GM21717 (cell line): ENCODE measurements at regions not wholly inside any gene's neighbourhood (a gene's known extent, or its start where the extent isn't known, plus 50 kb on each side); places are given as distances from the start of the nearest gene placed in this dataset.
"Not testable (repeated sequence)": the region's sequence is repeated elsewhere in the genome, so short reads cannot be mapped to it uniquely, and the experiment has no call there.

Source experiments
- ATAC-seq: cut with Tn5 transposase; IDR thresholded peaks from one replicate; pipeline ENCODE4 v1.9.1; 2021; ENCODE audit warnings: mild to moderate bottlenecking, moderate library complexity; ENCODE audit not compliant: unreplicated experiment

GRCh38 chr2:65974067-65974723 lies 460.7 kb upstream of the MEIS1 start:
- no peak for ATAC-seq

DNA sequence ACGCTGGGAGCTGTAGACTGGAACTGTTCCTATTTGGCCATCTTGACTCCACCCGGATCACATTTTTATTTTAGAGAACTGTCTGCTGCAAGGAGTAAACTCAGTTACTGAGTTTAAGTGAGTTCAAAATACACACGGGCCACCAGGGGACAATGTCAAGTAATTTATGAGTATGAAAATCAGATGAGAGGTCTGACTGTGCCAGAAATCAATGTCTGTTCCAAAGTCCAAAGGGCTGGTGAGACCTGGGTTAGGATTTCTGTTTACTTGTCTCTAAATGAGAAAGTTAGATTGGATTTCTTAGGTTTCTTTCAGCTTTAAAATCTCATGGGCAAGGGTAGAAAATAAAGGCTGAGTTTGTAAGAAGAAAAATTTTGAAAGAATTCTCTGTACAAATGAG lies 465.8 kb upstream of the MEIS1 start:
- no peak for ATAC-seq

- not testable (repeated sequence) for ATAC-seq
These were observed 471.6 kb upstream of the MEIS1 start for GRCh38 chr2:65963303-65963702.

GRCh38 chr2:65960953-65961352 lies 474.0 kb upstream of the MEIS1 start:
- ATAC-seq = no peak

- ATAC-seq = no peak
These were observed 477.0 kb upstream of the MEIS1 start for GRCh38 chr2:65957886-65958285.

DNA sequence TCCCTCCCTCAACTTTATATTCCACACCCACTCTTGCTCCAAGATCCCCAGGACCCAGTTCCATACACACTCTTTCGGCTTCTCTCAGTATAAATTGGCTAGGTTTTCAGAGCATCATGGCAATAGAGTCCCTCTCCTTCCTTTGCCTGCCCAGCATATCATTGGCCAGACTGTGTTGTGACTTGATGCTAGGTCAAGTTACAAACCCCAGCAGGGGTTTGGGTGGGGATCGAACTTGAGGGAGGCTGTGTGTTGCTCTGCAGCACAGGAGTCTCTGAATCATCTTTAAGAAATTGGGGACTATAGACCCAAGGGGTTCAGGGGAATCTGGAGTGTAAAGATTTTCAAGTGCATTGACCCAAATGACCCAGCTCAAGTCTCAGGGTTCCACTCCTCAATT lies 477.5 kb upstream of the MEIS1 start:
- ATAC-seq = no peak

- no peak for ATAC-seq
These were observed 479.7 kb upstream of the MEIS1 start for GRCh38 chr2:65955259-65955658.

- ATAC-seq = no peak
These were observed 481.8 kb upstream of the MEIS1 start for GRCh38 chr2:65952966-65953761.

- no peak for ATAC-seq
These were observed 490.7 kb upstream of the MEIS1 start for GRCh38 chr2:65944213-65944612.

DNA sequence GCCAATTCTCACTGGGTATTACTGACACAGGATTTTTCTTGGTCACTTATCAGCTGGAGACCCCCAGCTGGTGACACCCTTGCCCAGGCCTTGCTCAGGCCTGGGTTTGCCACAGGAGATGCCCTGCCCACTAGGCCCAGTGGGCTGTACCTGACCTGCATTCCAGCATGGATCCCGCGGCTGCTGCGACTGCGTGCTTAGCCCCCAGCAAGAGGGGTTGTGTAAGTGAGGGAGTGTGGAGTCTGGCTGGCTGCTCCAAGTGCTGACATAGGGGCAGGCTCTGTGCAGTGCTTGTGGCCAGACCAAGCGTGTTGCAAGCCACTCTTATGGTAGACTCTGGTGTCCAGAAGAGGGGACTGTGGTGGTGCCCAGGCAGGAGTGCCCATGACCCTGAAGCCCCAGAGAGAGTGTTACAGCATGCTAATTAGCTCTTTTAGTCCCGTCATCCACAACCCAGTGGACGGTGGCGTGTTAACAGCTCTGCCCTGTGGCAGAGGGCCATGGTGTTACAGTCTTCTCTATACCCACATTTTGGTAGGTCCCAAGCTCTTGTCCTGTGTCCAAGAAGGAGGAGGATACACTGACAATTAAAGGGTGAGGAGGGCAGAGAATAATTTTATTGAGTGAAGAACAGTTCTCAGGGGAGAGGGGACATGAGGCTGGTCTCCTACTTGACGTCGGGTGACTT lies 491.7 kb upstream of the MEIS1 start:
- no peak for ATAC-seq

DNA sequence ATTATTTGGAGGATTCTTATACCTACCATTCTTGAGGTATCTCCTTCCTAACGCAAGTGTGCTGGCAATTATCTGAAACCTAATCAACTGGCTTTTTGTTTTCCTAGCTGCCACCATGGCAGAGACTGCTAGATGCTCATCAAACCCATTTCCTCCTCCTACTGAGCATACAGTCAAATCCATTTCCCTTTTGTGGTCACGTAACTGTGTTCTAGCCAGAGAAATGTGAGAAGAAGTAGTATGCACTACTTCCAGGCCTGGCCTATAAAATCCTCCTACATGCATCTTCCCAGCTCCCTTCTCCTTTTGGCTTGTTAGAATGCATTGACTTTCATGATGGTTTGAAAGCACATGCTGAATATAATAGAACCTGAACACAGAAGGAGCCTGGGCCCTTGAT lies 494.1 kb upstream of the MEIS1 start:
- no peak for ATAC-seq

DNA sequence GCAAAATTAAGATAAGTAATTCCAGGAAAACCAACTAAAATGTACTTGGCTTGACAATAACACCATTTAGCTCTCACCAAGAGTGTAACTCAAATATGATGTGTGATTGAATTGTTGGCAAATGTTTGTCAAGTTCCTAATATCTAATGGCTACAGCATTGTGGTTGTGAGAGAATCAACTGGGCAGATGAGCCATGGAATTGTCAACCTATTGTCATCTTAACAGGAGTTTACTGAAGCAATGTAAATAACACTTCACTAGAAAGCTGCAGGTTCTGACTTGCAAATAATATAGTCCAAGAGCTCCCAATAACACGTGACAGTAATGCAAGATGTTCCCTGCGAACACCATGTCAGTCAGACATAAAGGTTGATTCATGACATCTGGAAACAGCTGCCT lies 495.2 kb upstream of the MEIS1 start:
- ATAC-seq = no peak

DNA sequence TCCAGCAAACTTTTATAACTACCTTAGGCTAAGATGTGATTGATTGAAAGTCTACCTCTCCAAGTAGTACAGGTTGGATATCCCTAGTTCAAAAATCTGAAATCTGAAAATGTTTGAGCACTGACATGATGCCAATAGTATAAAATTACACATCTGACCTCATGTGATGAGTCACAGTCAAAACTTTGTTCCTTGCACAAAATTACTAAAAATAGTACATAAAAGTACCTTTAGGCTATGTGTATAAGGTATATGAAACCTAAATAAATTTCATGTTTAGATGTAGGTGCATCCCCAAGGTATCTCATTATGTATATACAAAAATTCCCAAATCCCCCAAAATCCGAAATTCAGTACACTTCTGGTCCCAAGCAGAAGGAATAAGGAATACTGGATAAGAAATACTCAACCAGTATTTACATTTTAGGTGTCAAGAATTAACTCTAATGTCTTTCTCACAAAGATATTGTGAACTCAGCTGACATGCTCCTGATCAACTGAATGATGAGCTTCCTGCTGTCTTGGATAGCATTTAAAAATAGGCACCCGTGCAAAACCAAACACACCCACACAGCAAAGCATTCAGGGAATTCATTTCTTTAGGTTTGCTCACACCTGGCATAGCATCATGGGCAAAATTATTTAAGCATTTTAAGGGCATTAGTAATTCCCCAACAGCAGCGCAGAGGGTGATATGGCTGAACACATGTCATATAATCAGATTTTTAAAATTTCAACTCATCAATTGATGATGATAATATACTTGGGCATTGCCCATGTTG lies 497.4 kb upstream of the MEIS1 start:
- no peak for ATAC-seq

DNA sequence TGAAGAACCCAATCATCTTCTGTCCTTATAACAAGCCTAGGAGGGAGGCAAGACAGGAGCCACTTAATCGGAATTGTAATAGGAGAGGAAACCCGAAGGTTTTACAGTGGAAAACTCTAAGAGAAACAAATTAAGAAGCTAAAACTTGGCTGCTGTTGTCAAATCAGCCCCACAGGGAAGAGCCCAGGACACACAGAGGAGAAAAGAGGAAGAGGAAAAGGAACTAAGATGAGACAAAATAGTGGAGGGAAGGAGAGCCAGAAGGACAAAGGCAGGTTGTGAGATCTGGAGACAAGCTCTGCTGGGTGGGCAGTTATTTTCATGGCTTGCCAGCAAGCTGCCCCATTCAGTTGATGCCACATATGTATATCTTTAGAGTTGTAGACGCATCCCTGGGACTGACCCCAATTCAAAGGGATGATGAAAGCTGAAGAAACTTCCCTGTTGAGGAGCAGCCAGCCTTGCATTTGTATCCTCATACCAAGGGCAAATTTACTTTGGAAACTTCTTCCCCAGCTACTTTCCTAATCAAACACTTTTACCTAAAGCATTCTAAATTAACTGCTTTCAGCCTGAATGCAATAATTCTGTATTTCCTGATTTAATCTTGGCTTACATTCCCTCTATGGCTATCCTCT lies 499.8 kb upstream of the MEIS1 start:
- no peak for ATAC-seq

GRCh38 chr2:65932571-65932970 lies 500.2 kb upstream of the SPRED2 start:
- ATAC-seq = no peak

DNA sequence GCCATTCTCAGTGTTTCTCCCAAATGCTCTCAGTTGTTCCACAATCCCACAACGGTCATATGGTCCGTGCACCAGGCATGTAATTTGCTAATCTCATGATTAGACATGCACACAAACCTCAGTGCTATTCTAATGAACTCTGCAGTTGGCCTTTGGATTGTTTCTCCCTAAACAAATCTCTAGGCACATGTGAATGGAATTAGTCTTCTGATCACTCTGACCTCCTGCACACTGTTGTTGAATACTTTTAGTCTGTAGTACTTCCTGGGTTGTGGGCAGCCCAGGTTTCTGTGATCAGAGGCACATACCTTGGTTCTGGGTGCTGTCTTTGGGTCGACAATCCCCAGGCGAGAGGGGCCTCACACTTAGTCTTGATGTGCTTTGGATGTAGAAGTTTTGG lies 498.7 kb upstream of the SPRED2 start:
- no peak for ATAC-seq

- ATAC-seq = no peak
These were observed 497.9 kb upstream of the SPRED2 start for GRCh38 chr2:65930259-65930658.

DNA sequence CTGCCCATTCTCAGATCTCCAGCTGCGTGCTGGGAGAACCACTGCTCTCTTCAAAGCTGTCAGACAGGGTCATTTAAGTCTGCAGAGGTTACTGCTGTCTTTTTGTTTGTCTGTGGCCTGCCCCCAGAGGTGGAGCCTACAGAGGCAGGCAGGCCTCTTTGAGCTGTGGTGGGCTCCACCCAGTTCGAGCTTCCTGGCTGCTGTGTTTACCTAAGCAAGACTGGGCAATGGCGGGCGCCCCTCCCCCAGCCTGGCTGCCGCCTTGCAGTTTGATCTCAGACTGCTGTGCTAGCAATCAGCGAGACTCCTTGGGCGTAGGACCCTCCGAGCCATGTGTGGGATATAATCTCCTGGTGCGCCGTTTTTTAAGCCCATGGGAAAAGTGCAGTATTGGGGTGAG lies 497.3 kb upstream of the SPRED2 start:
- ATAC-seq = not testable (repeated sequence)

GRCh38 chr2:65922794-65923193 lies 490.4 kb upstream of the SPRED2 start:
- no peak for ATAC-seq

DNA sequence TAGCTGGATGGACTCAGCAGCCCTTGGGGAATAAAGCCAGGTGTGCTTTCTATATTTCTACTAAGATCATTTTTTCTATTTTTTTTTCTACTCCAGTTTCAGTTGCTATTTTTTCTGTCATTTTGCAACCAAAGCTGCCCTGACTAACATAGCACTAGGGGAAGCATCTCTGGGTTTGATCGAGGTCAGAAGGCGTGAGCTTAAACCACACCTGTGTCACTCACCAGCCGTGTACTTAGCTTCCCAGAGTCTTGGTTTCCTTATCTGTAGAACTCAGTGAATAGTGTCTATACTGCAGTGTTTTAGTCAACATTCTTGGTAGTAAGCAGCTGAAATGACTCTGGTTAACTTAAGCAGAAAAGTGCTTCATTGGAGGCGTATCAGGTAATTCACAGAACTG lies 489.6 kb upstream of the SPRED2 start:
- ATAC-seq = peak; percentile 61

DNA sequence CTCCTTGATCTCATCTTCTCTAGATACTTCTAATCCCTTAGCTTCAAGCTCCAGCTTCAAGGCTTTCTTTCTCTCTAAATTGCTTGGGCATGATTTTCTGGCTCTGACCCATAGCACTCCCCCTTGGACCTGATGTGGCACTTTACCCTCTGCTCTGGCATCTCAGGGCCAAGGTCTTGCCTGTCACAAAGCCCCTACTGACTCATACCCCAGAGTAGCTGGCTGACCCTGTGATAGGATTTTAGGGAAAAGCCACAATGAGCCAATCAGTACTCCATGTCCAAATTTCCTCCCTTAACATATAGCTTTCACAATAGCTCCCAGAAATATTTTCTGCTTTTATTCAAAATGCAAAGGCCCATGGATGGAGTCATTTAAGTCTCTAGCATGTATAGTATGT lies 488.7 kb upstream of the SPRED2 start:
- ATAC-seq = no peak
